HS-27A (cell line): ENCODE measurements at regions not wholly inside any gene's neighbourhood (a gene's known extent, or its start where the extent isn't known, plus 50 kb on each side); places are given as distances from the start of the nearest gene placed in this dataset.
"Not testable (repeated sequence)": the region's sequence is repeated elsewhere in the genome, so short reads cannot be mapped to it uniquely, and the experiment has no call there.

Source experiments
- DNase-seq: peaks from one replicate; pipeline ENCODE4 v3.0.0-alpha.2; 2012; ENCODE audit warnings: low read depth, missing footprints

GRCh38 chr3:110618512-110619226, 452.9 kb upstream of the NECTIN3 start:
- DNase-seq: no peak

GRCh38 chr3:110620118-110620517, 451.5 kb upstream of the NECTIN3 start:
- no peak for DNase-seq

GRCh38 chr3:110623571-110623970, 448.0 kb upstream of the NECTIN3 start:
- no peak for DNase-seq

- DNase-seq: no peak
Observed at GRCh38 chr3:110624576-110624975, 447.0 kb upstream of the NECTIN3 start.

GRCh38 chr3:110625201-110625747, 446.3 kb upstream of the NECTIN3 start:
- no peak for DNase-seq

- DNase-seq: not testable (repeated sequence)
Observed at GRCh38 chr3:110626652-110627111, 444.9 kb upstream of the NECTIN3 start.

GRCh38 chr3:110628650-110629301, 442.8 kb upstream of the NECTIN3 start:
- DNase-seq: no peak

- no peak for DNase-seq
Observed at GRCh38 chr3:110629917-110630316, 441.7 kb upstream of the NECTIN3 start.

GRCh38 chr3:110644203-110644602, 427.4 kb upstream of the NECTIN3 start:
- no peak for DNase-seq

GRCh38 chr3:110646055-110646454, 425.6 kb upstream of the NECTIN3 start:
- DNase-seq: no peak

- peak; percentile 20 for DNase-seq
Observed at GRCh38 chr3:110646496-110646895, 425.1 kb upstream of the NECTIN3 start.

GRCh38 chr3:110647586-110647985, 424.0 kb upstream of the NECTIN3 start:
- DNase-seq: no peak

GRCh38 chr3:110650741-110651140, 420.9 kb upstream of the NECTIN3 start:
- DNase-seq: no peak

GRCh38 chr3:110654843-110655502, 416.6 kb upstream of the NECTIN3 start:
- DNase-seq: no peak

GRCh38 chr3:110656394-110657025, 415.1 kb upstream of the NECTIN3 start:
- DNase-seq: no peak

- peak; percentile 91 for DNase-seq
Observed at GRCh38 chr3:110664148-110664547, 407.5 kb upstream of the NECTIN3 start.

- DNase-seq: no peak
Observed at GRCh38 chr3:110666495-110666894, 405.1 kb upstream of the NECTIN3 start.

GRCh38 chr3:110667216-110667615, 404.4 kb upstream of the NECTIN3 start:
- DNase-seq: no peak

- DNase-seq: no peak
Observed at GRCh38 chr3:110670407-110670806, 401.2 kb upstream of the NECTIN3 start.

GRCh38 chr3:110677506-110677905, 394.1 kb upstream of the NECTIN3 start:
- no peak for DNase-seq

- no peak for DNase-seq
Observed at GRCh38 chr3:110679285-110679684, 392.3 kb upstream of the NECTIN3 start.

GRCh38 chr3:110680450-110680849, 391.2 kb upstream of the NECTIN3 start:
- DNase-seq: no peak
